ENCODE measurements at regions not wholly inside any gene's neighbourhood (a gene's known extent, or its start where the extent isn't known, plus 50 kb on each side); places are given as distances from the start of the nearest gene placed in this dataset.
"Not testable (repeated sequence)": the region's sequence is repeated elsewhere in the genome, so short reads cannot be mapped to it uniquely, and the experiment has no call there.

- TF ChIP-seq POLR2AphosphoS5 (IDR thresholded peaks at IDR 0.05; ENCODE audit: low read depth, low read length) (no peak), SPI1 (IDR thresholded peaks at IDR 0.05; ENCODE audit: low read depth, low read length) (no peak), PAX5 (IDR thresholded peaks at IDR 0.05; ENCODE audit: insufficient read depth, low read length, severe bottlenecking) (no peak), TAF1 (IDR thresholded peaks at IDR 0.05; ENCODE audit: low read depth, low read length) (no peak), POLR2A (IDR thresholded peaks at IDR 0.05; ENCODE audit: low read depth, low read length) (no peak), POU2F2 (IDR thresholded peaks at IDR 0.05; ENCODE audit: low read depth, low read length) (no peak)
- DNase-seq (ENCODE audit: insufficient read length, low spot score) (no peak), FAIRE-seq (no peak)
Observed at GRCh38 chr12:82609234-82609914, 77.3 kb upstream of the TMTC2 start.

GRCh38 chr12:82619644-82620043, 67.1 kb upstream of the TMTC2 start:
- FAIRE-seq (no peak), DNase-seq (ENCODE audit: insufficient read length, low spot score) (no peak)
- no peak for TF ChIP-seq PAX5 (IDR thresholded peaks at IDR 0.05; ENCODE audit: insufficient read depth, low read length, severe bottlenecking)
- no peak for TF ChIP-seq TAF1 (IDR thresholded peaks at IDR 0.05; ENCODE audit: low read depth, low read length)
- TF ChIP-seq POLR2A (IDR thresholded peaks at IDR 0.05; ENCODE audit: low read depth, low read length): no peak
- TF ChIP-seq SPI1 (IDR thresholded peaks at IDR 0.05; ENCODE audit: low read depth, low read length): no peak
- no peak for TF ChIP-seq POLR2AphosphoS5 (IDR thresholded peaks at IDR 0.05; ENCODE audit: low read depth, low read length)
- TF ChIP-seq POU2F2 (IDR thresholded peaks at IDR 0.05; ENCODE audit: low read depth, low read length): no peak

- FAIRE-seq (no peak), DNase-seq (ENCODE audit: insufficient read length, low spot score) (no peak)
Observed at GRCh38 chr12:82620917-82621316, 65.8 kb upstream of the TMTC2 start.

GRCh38 chr12:82625523-82625922, 61.2 kb upstream of the TMTC2 start:
- TF ChIP-seq POLR2AphosphoS5 (IDR thresholded peaks at IDR 0.05; ENCODE audit: low read depth, low read length): no peak
- TF ChIP-seq POU2F2 (IDR thresholded peaks at IDR 0.05; ENCODE audit: low read depth, low read length): no peak
- TF ChIP-seq TAF1 (IDR thresholded peaks at IDR 0.05; ENCODE audit: low read depth, low read length): no peak
- TF ChIP-seq POLR2A (IDR thresholded peaks at IDR 0.05; ENCODE audit: low read depth, low read length): no peak
- DNase-seq (ENCODE audit: insufficient read length, low spot score) (no peak), FAIRE-seq (no peak)

More at GRCh38 chr12:82620917-82621316, 65.8 kb upstream of the TMTC2 start:
- TF ChIP-seq POU2F2 (IDR thresholded peaks at IDR 0.05; ENCODE audit: low read depth, low read length) (no peak), TAF1 (IDR thresholded peaks at IDR 0.05; ENCODE audit: low read depth, low read length) (no peak), SPI1 (IDR thresholded peaks at IDR 0.05; ENCODE audit: low read depth, low read length) (no peak), POLR2A (IDR thresholded peaks at IDR 0.05; ENCODE audit: low read depth, low read length) (no peak), PAX5 (IDR thresholded peaks at IDR 0.05; ENCODE audit: insufficient read depth, low read length, severe bottlenecking) (no peak)

GRCh38 chr12:82627799-82628198, 58.9 kb upstream of the TMTC2 start:
- no peak for TF ChIP-seq SPI1 (IDR thresholded peaks at IDR 0.05; ENCODE audit: low read depth, low read length)
- no peak for TF ChIP-seq TAF1 (IDR thresholded peaks at IDR 0.05; ENCODE audit: low read depth, low read length)
- no peak for TF ChIP-seq POLR2AphosphoS5 (IDR thresholded peaks at IDR 0.05; ENCODE audit: low read depth, low read length)
- no peak for TF ChIP-seq POLR2A (IDR thresholded peaks at IDR 0.05; ENCODE audit: low read depth, low read length)
- no peak for TF ChIP-seq PAX5 (IDR thresholded peaks at IDR 0.05; ENCODE audit: insufficient read depth, low read length, severe bottlenecking)
- no peak for TF ChIP-seq POU2F2 (IDR thresholded peaks at IDR 0.05; ENCODE audit: low read depth, low read length)
- FAIRE-seq: no peak
- no peak for DNase-seq (ENCODE audit: insufficient read length, low spot score)

- not testable (repeated sequence) for DNase-seq (ENCODE audit: insufficient read length, low spot score); FAIRE-seq
Observed at GRCh38 chr12:82634495-82635258, 52.0 kb upstream of the TMTC2 start.

- TF ChIP-seq TAF1 (IDR thresholded peaks at IDR 0.05; ENCODE audit: low read depth, low read length) (no peak), POLR2A (IDR thresholded peaks at IDR 0.05; ENCODE audit: low read depth, low read length) (no peak), POLR2AphosphoS5 (IDR thresholded peaks at IDR 0.05; ENCODE audit: low read depth, low read length) (no peak), SPI1 (IDR thresholded peaks at IDR 0.05; ENCODE audit: low read depth, low read length) (no peak), POU2F2 (IDR thresholded peaks at IDR 0.05; ENCODE audit: low read depth, low read length) (no peak), PAX5 (IDR thresholded peaks at IDR 0.05; ENCODE audit: insufficient read depth, low read length, severe bottlenecking) (no peak)
- no peak for FAIRE-seq
- DNase-seq (ENCODE audit: insufficient read length, low spot score): no peak
Observed at GRCh38 chr12:82635263-82635662, 51.4 kb upstream of the TMTC2 start.

All from GM12891 (cell line).